ENCODE measurements at regions not wholly inside any gene's neighbourhood (a gene's known extent, or its start where the extent isn't known, plus 50 kb on each side); places are given as distances from the start of the nearest gene placed in this dataset.

DNA sequence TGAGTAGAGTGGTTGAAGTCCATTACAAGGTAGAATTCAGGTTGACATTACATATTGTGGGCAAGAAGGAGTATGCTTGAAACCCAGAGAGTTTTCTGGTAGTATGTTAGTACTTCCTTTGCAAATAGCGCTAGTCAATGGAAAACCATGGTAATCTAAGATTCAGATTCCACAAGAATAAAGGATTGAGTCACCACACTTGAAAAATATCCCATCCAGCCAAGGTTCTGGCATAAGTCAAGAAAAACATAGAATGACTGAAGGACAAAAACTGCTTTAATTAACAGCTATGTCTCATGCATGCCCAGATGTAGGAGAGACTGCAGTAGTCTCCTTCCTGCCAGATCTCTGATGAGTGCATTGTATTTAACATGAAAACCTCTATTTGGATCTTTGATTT, 469.8 kb downstream of the BMP2 start:
- in situ Hi-C loops (cut with HindIII; ENCODE audit: low sequenced_read_pairs): no loop called here

- in situ Hi-C loops (cut with HindIII; ENCODE audit: low sequenced_read_pairs): no loop called here
Observed at GRCh38 chr20:7240490-7240889, 473.0 kb downstream of the BMP2 start.

DNA sequence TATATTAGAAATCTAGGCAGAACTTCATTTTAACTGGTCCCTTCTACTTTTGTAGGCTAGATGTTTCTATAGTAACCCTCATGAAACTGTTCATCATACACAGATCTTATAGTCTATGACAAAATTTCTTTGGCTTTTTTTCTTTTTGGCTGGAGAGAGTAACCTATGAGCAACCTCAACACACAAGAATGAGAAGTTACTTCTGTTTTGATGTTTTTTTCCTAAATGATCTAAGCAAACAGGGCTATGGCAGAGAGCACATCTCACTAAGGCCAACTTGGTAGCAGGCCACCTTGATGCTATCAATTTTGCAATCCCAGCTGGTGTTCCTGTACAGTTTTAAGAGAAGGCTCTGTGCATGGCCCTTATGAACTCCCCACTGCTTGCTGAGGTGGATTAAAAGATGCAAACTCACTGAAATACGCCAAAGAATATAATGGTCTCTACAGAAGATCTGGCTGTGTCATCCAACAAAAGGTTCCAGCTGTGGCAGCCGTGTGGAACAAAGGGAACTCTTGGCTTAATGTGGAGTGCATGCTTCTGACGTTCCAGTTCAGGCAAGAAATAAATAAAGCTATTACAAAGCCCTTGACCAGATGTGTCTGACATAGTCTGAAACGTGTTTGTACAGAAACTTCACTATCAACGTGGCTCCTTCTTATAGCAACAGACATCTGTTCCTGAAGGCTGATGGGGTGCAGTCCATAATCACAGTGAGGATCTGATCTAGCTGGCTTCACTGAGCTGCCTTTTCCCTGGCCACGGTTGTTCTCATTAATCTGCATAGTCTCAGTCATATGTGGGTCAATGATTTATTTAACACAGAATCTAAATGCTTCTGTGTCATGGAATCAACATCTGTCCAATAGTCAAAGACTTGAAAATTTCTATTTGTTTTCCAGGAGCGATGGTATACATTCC, 481.1 kb downstream of the BMP2 start:
- in situ Hi-C loops (cut with HindIII; ENCODE audit: low sequenced_read_pairs): no loop called here

GRCh38 chr20:7250337-7250736, 482.9 kb downstream of the BMP2 start:
- in situ Hi-C loops (cut with HindIII; ENCODE audit: low sequenced_read_pairs): no loop called here

DNA sequence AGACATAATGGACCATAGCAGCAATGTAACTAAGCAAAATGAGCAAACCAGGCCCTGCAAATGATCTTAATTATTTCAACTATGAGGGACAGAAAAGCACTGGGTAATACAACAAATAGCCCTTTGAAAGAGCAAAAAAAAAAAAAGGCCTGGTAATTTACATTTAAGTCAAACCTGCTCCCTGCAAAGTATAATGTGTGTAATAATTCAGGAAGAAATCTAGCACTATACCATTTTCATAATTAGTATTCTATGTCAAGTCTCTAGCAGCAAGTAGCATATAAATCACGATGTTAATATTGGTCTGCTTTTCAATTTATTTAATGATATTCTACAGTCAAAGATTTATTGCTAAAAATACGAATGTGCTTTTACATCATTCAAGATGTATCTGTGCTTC, 489.6 kb downstream of the BMP2 start:
- in situ Hi-C loops (cut with HindIII; ENCODE audit: low sequenced_read_pairs): no loop called here

GRCh38 chr20:7257692-7258466, 490.4 kb downstream of the BMP2 start:
- in situ Hi-C loops (cut with HindIII; ENCODE audit: low sequenced_read_pairs): no loop called here

DNA sequence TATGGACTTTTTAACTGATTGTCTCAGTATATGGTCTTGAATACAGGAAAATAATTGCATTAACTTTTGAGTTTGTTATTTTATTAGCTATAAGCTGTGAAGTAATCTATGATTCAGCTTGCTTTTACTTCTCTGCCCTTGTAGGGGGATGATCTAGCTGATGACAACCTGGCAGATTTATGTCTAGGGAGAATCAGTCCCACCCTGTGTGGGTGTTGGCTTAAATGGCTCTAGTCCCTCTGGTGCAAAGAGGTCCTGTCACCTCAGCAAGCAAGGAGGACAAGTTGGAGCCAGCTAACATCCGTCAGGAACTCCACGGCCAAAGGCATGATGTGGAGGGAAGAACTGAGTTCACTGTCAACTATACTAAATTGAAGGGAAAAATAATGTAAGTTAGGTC, 495.3 kb downstream of the BMP2 start:
- in situ Hi-C loops (cut with HindIII; ENCODE audit: low sequenced_read_pairs): no loop called here

- in situ Hi-C loops (cut with HindIII; ENCODE audit: low sequenced_read_pairs): no loop called here
Observed at GRCh38 chr20:7264137-7264536, 496.7 kb downstream of the BMP2 start.

GRCh38 chr20:7269452-7269851, 502.0 kb downstream of the BMP2 start:
- in situ Hi-C loops (cut with HindIII; ENCODE audit: low sequenced_read_pairs): loop anchor here (5.0 kb wide), 1 partner anchor 43 kb away; no protein-coding TSS in a partner anchor

DNA sequence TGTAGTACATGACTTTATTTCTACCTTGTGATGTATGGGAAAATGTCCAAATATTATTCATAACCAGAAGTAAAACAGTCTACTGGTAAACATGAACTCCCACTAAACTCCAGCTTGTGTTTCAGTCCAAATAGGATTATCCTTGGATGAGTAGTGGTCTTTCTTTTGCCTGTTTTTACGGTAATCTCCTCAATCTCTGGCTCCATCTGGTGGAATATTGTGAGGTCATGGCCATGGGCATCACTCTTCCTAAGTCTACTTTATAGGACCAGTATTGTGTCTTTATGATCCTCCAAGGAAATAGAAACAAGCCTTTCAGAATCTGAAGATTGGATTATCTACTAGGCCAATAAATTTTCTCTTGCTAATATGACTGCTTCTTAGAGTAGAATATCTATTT, 505.0 kb downstream of the BMP2 start:
- in situ Hi-C loops (cut with HindIII; ENCODE audit: low sequenced_read_pairs): no loop called here

- in situ Hi-C loops (cut with HindIII; ENCODE audit: low sequenced_read_pairs): no loop called here
Observed at GRCh38 chr20:7274870-7275269, 507.4 kb downstream of the BMP2 start.

- in situ Hi-C loops (cut with HindIII; ENCODE audit: low sequenced_read_pairs): no loop called here
Observed at GRCh38 chr20:7275645-7276237, 508.3 kb downstream of the BMP2 start.

- in situ Hi-C loops (cut with HindIII; ENCODE audit: low sequenced_read_pairs): no loop called here
Observed at GRCh38 chr20:7285918-7286556, 518.6 kb downstream of the BMP2 start.

GRCh38 chr20:7291323-7291943, 523.9 kb downstream of the BMP2 start:
- in situ Hi-C loops (cut with HindIII; ENCODE audit: low sequenced_read_pairs): no loop called here

- in situ Hi-C loops (cut with HindIII; ENCODE audit: low sequenced_read_pairs): no loop called here
Observed at GRCh38 chr20:7291946-7292345, 524.5 kb downstream of the BMP2 start.

GRCh38 chr20:7294816-7295360, 527.4 kb downstream of the BMP2 start:
- in situ Hi-C loops (cut with HindIII; ENCODE audit: low sequenced_read_pairs): no loop called here

- in situ Hi-C loops (cut with HindIII; ENCODE audit: low sequenced_read_pairs): no loop called here
Observed at GRCh38 chr20:7301807-7302206, 534.3 kb downstream of the BMP2 start.

DNA sequence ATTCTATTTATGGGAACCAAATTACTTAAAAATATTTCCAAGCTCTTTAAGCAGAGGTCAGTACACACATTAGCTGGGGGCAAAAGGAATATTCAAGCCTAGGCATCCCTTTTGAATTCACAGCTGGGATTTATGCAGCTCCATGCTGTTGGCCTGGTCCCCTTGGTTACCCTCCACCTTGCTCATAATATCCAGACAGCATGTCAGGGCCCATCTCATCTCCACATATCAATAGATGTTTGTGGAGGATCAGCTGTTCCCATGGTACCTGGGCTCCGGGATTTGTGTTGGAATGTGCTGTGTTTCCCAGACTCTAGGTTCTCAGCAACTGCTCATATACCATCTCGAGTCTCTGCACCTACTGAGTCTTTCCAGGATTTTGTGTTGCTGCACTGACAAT, 534.8 kb downstream of the BMP2 start:
- in situ Hi-C loops (cut with HindIII; ENCODE audit: low sequenced_read_pairs): no loop called here

GRCh38 chr20:7305976-7306375, 538.5 kb downstream of the BMP2 start:
- in situ Hi-C loops (cut with HindIII; ENCODE audit: low sequenced_read_pairs): no loop called here

DNA sequence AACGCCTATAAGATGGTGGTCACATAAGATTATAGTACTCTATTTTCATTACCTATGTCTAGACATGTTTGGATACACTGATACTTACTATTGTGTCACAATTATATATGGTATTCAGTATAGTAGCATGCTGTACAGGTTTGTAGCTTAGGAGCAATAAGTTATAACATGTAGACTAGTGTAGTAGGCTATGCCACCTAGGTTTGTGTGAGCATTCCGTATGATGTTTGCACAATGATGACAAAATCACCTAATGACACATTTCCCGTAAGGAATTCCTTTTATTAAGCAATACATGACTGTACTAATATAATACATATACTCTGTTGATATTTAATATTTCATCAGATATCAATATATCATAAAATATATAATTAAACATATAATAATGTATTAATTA, 540.7 kb downstream of the BMP2 start:
- in situ Hi-C loops (cut with HindIII; ENCODE audit: low sequenced_read_pairs): no loop called here

All from endothelial cell of hepatic sinusoid (primary cell).